GM19351 (cell line): ENCODE measurements at regions not wholly inside any gene's neighbourhood (a gene's known extent, or its start where the extent isn't known, plus 50 kb on each side); places are given as distances from the start of the nearest gene placed in this dataset.
"Not testable (repeated sequence)": the region's sequence is repeated elsewhere in the genome, so short reads cannot be mapped to it uniquely, and the experiment has no call there.

Experiments
- ATAC-seq: cut with Tn5 transposase; IDR thresholded peaks from one replicate; pipeline ENCODE4 v1.9.1; 2021; ENCODE audit warnings: mild to moderate bottlenecking, moderate library complexity; ENCODE audit not compliant: unreplicated experiment

- ATAC-seq, result no peak
Measured at GRCh38 chr6:115814907-115815306, 245.8 kb downstream of the FRK start.

- ATAC-seq, result no peak
Measured at GRCh38 chr6:115811541-115811940, 249.2 kb downstream of the FRK start.

GRCh38 chr6:115798229-115798628 lies 262.5 kb downstream of the FRK start:
- ATAC-seq, result no peak

- ATAC-seq, result no peak
Measured at GRCh38 chr6:115796829-115797228, 263.9 kb downstream of the FRK start.

GRCh38 chr6:115796061-115796460 lies 264.6 kb downstream of the FRK start:
- no peak for ATAC-seq

GRCh38 chr6:115783402-115784061 lies 277.2 kb downstream of the FRK start:
- no peak for ATAC-seq

- ATAC-seq, result no peak
Measured at GRCh38 chr6:115782612-115783011, 278.1 kb downstream of the FRK start.

- ATAC-seq, result no peak
Measured at GRCh38 chr6:115773741-115774140, 286.9 kb downstream of the FRK start.

GRCh38 chr6:115770851-115771250 lies 289.8 kb downstream of the FRK start:
- no peak for ATAC-seq

- no peak for ATAC-seq
Measured at GRCh38 chr6:115768500-115768899, 292.2 kb downstream of the FRK start.

GRCh38 chr6:115767931-115768330 lies 292.8 kb downstream of the FRK start:
- no peak for ATAC-seq

GRCh38 chr6:115766745-115767462 lies 293.8 kb downstream of the FRK start:
- ATAC-seq, result no peak

GRCh38 chr6:115765966-115766365 lies 294.7 kb downstream of the FRK start:
- no peak for ATAC-seq

- no peak for ATAC-seq
Measured at GRCh38 chr6:115759051-115759450, 301.6 kb downstream of the FRK start.

- no peak for ATAC-seq
Measured at GRCh38 chr6:115753446-115753845, 307.2 kb downstream of the FRK start.

- ATAC-seq, result no peak
Measured at GRCh38 chr6:115750946-115751345, 309.7 kb downstream of the FRK start.

- ATAC-seq, result no peak
Measured at GRCh38 chr6:115750292-115750691, 310.4 kb downstream of the FRK start.

- no peak for ATAC-seq
Measured at GRCh38 chr6:115747719-115748118, 313.0 kb downstream of the FRK start.

GRCh38 chr6:115746583-115746982 lies 314.1 kb downstream of the FRK start:
- not testable (repeated sequence) for ATAC-seq

- ATAC-seq, result no peak
Measured at GRCh38 chr6:115740907-115741306, 319.8 kb downstream of the FRK start.

GRCh38 chr6:115735610-115736009 lies 325.1 kb downstream of the FRK start:
- no peak for ATAC-seq

GRCh38 chr6:115733426-115733825 lies 327.3 kb downstream of the FRK start:
- no peak for ATAC-seq

GRCh38 chr6:115729036-115729435 lies 331.7 kb downstream of the FRK start:
- ATAC-seq, result no peak
